ENCODE measurements at regions not wholly inside any gene's neighbourhood (a gene's known extent, or its start where the extent isn't known, plus 50 kb on each side); places are given as distances from the start of the nearest gene placed in this dataset.
"Not testable (repeated sequence)": the region's sequence is repeated elsewhere in the genome, so short reads cannot be mapped to it uniquely, and the experiment has no call there.

GRCh38 chr7:106735637-106736036 is 74.7 kb upstream of the CCDC71L start:
- Mint-ChIP-seq H3K4me3 (no peak overlapping the region), H3K27me3 (no peaks in the 10 kb centered on the region), H3K27ac (no peak overlapping the region), H3K4me1 (peaks cover 24% of the 10 kb centered on the region), H3K36me3 (ENCODE audit: low read depth) (no peaks in the 10 kb centered on the region)
- no peak for DNase-seq
- no peak for ATAC-seq
- no peaks in the 10 kb centered on the region for H3K9me3 ChIP-seq (ENCODE audit: control insufficient read depth, low read length, poor library complexity, severe bottlenecking)

- ATAC-seq (no peak), DNase-seq (no peak)
- peaks cover 22% of the 10 kb centered on the region for H3K4me1 Mint-ChIP-seq
- no peaks in the 10 kb centered on the region for H3K27me3 Mint-ChIP-seq
- no peaks in the 10 kb centered on the region for H3K36me3 Mint-ChIP-seq (ENCODE audit: low read depth)
- H3K27ac Mint-ChIP-seq = peak overlapping the region; percentile 82
- H3K9me3 ChIP-seq (ENCODE audit: control insufficient read depth, low read length, poor library complexity, severe bottlenecking) = no peaks in the 10 kb centered on the region
- no peak overlapping the region for H3K4me3 Mint-ChIP-seq
Measured at GRCh38 chr7:106736123-106736507, 75.2 kb upstream of the CCDC71L start.

- Mint-ChIP-seq H3K27me3 (no peaks in the 10 kb centered on the region), H3K4me1 (peaks cover 20% of the 10 kb centered on the region), H3K36me3 (ENCODE audit: low read depth) (no peaks in the 10 kb centered on the region), H3K27ac (peak overlapping the region; percentile 82), H3K4me3 (peak overlapping the region; percentile 70)
- DNase-seq (peak in 1 of 3 donors; percentile 28), ATAC-seq (peak; percentile 96)
- no peaks in the 10 kb centered on the region for H3K9me3 ChIP-seq (ENCODE audit: control insufficient read depth, low read length, poor library complexity, severe bottlenecking)
Measured at GRCh38 chr7:106736508-106737201, 75.7 kb upstream of the CCDC71L start.

- H3K36me3 Mint-ChIP-seq (ENCODE audit: low read depth) = no peaks in the 10 kb centered on the region
- H3K9me3 ChIP-seq (ENCODE audit: control insufficient read depth, low read length, poor library complexity, severe bottlenecking) = no peaks in the 10 kb centered on the region
- no peaks in the 10 kb centered on the region for H3K27me3 Mint-ChIP-seq
- ATAC-seq = no peak
- peak overlapping the region; percentile 82 for H3K27ac Mint-ChIP-seq
- DNase-seq = no peak
- H3K4me1 Mint-ChIP-seq = peaks cover 16% of the 10 kb centered on the region
- no peak overlapping the region for H3K4me3 Mint-ChIP-seq
Measured at GRCh38 chr7:106737202-106737562, 76.2 kb upstream of the CCDC71L start.

- no peak for ATAC-seq
- no peak for DNase-seq
- peaks cover 12% of the 10 kb centered on the region for H3K4me1 Mint-ChIP-seq
- H3K27me3 Mint-ChIP-seq = no peaks in the 10 kb centered on the region
- H3K36me3 Mint-ChIP-seq (ENCODE audit: low read depth) = no peaks in the 10 kb centered on the region
- H3K27ac Mint-ChIP-seq = no peak overlapping the region
- H3K4me3 Mint-ChIP-seq = no peak overlapping the region
- no peaks in the 10 kb centered on the region for H3K9me3 ChIP-seq (ENCODE audit: control insufficient read depth, low read length, poor library complexity, severe bottlenecking)
Measured at GRCh38 chr7:106740806-106741205, 79.8 kb upstream of the CCDC71L start.

- H3K9me3 ChIP-seq (ENCODE audit: control insufficient read depth, low read length, poor library complexity, severe bottlenecking) = no peaks in the 10 kb centered on the region
- Mint-ChIP-seq H3K27me3 (peaks cover 21% of the 10 kb centered on the region), H3K36me3 (ENCODE audit: low read depth) (no peaks in the 10 kb centered on the region), H3K4me3 (no peak overlapping the region), H3K4me1 (peaks cover 3% of the 10 kb centered on the region), H3K27ac (no peak overlapping the region)
- ATAC-seq (no peak), DNase-seq (no peak)
Measured at GRCh38 chr7:106744563-106745091, 83.7 kb upstream of the CCDC71L start.

GRCh38 chr7:106747301-106747700 is 86.3 kb upstream of the CCDC71L start:
- not testable (repeated sequence) for ATAC-seq; H3K27ac Mint-ChIP-seq; H3K4me3 Mint-ChIP-seq; H3K4me1 Mint-ChIP-seq; DNase-seq; H3K9me3 ChIP-seq (ENCODE audit: control insufficient read depth, low read length, poor library complexity, severe bottlenecking); H3K36me3 Mint-ChIP-seq (ENCODE audit: low read depth)
- peaks cover 27% of the 10 kb centered on the region for H3K27me3 Mint-ChIP-seq

GRCh38 chr7:106747804-106748203 is 86.8 kb upstream of the CCDC71L start:
- Mint-ChIP-seq H3K27me3 (peaks cover 27% of the 10 kb centered on the region), H3K27ac (no peak overlapping the region), H3K4me3 (no peak overlapping the region), H3K4me1 (peaks cover 3% of the 10 kb centered on the region), H3K36me3 (ENCODE audit: low read depth) (peaks cover 2% of the 10 kb centered on the region)
- H3K9me3 ChIP-seq (ENCODE audit: control insufficient read depth, low read length, poor library complexity, severe bottlenecking) = no peaks in the 10 kb centered on the region
- DNase-seq = no peak
- ATAC-seq = no peak

- DNase-seq (no peak), ATAC-seq (no peak)
- H3K27ac Mint-ChIP-seq = no peak overlapping the region
- H3K4me1 Mint-ChIP-seq = peaks cover 3% of the 10 kb centered on the region
- H3K9me3 ChIP-seq (ENCODE audit: control insufficient read depth, low read length, poor library complexity, severe bottlenecking) = no peaks in the 10 kb centered on the region
- H3K36me3 Mint-ChIP-seq (ENCODE audit: low read depth) = peaks cover 2% of the 10 kb centered on the region
- no peak overlapping the region for H3K4me3 Mint-ChIP-seq
- H3K27me3 Mint-ChIP-seq = peaks cover 27% of the 10 kb centered on the region
Measured at GRCh38 chr7:106749165-106749564, 88.2 kb upstream of the CCDC71L start.

- no peaks in the 10 kb centered on the region for H3K4me1 Mint-ChIP-seq
- ATAC-seq = no peak
- H3K36me3 Mint-ChIP-seq (ENCODE audit: low read depth) = peaks cover 2% of the 10 kb centered on the region
- no peak overlapping the region for H3K27ac Mint-ChIP-seq
- H3K27me3 Mint-ChIP-seq = peaks cover 27% of the 10 kb centered on the region
- H3K9me3 ChIP-seq (ENCODE audit: control insufficient read depth, low read length, poor library complexity, severe bottlenecking) = no peaks in the 10 kb centered on the region
- H3K4me3 Mint-ChIP-seq = no peak overlapping the region
- no peak for DNase-seq
Measured at GRCh38 chr7:106750773-106751172, 89.8 kb upstream of the CCDC71L start.

- ATAC-seq (no peak), DNase-seq (no peak)
- H3K4me3 Mint-ChIP-seq = no peak overlapping the region
- peaks cover 16% of the 10 kb centered on the region for H3K27me3 Mint-ChIP-seq
- H3K27ac Mint-ChIP-seq = peak overlapping the region; percentile 49
- H3K4me1 Mint-ChIP-seq = no peaks in the 10 kb centered on the region
- no peaks in the 10 kb centered on the region for H3K9me3 ChIP-seq (ENCODE audit: control insufficient read depth, low read length, poor library complexity, severe bottlenecking)
- peaks cover 2% of the 10 kb centered on the region for H3K36me3 Mint-ChIP-seq (ENCODE audit: low read depth)
Measured at GRCh38 chr7:106752367-106752766, 91.4 kb upstream of the CCDC71L start.

GRCh38 chr7:106755024-106755423 is 94.1 kb upstream of the CCDC71L start:
- H3K27me3 Mint-ChIP-seq; H3K27ac Mint-ChIP-seq; H3K36me3 Mint-ChIP-seq (ENCODE audit: low read depth); H3K4me3 Mint-ChIP-seq; H3K9me3 ChIP-seq (ENCODE audit: control insufficient read depth, low read length, poor library complexity, severe bottlenecking); ATAC-seq; DNase-seq; H3K4me1 Mint-ChIP-seq: not testable (repeated sequence)

GRCh38 chr7:106755641-106756040 is 94.7 kb upstream of the CCDC71L start:
- H3K27ac Mint-ChIP-seq = no peak overlapping the region
- DNase-seq (no peak), ATAC-seq (no peak)
- H3K36me3 Mint-ChIP-seq (ENCODE audit: low read depth) = peaks cover 2% of the 10 kb centered on the region
- no peaks in the 10 kb centered on the region for H3K9me3 ChIP-seq (ENCODE audit: control insufficient read depth, low read length, poor library complexity, severe bottlenecking)
- H3K4me1 Mint-ChIP-seq = peaks cover 4% of the 10 kb centered on the region
- peaks cover 4% of the 10 kb centered on the region for H3K27me3 Mint-ChIP-seq
- no peak overlapping the region for H3K4me3 Mint-ChIP-seq

GRCh38 chr7:106756071-106756470 is 95.1 kb upstream of the CCDC71L start:
- Mint-ChIP-seq H3K4me3 (no peak overlapping the region), H3K36me3 (ENCODE audit: low read depth) (peaks cover 2% of the 10 kb centered on the region), H3K27ac (no peak overlapping the region), H3K4me1 (peaks cover 4% of the 10 kb centered on the region), H3K27me3 (no peaks in the 10 kb centered on the region)
- ATAC-seq (no peak), DNase-seq (no peak)
- H3K9me3 ChIP-seq (ENCODE audit: control insufficient read depth, low read length, poor library complexity, severe bottlenecking) = no peaks in the 10 kb centered on the region
